Loucy (cell line): ENCODE measurements at regions not wholly inside any gene's neighbourhood (a gene's known extent, or its start where the extent isn't known, plus 50 kb on each side); places are given as distances from the start of the nearest gene placed in this dataset.

Source experiments
- H2AFZ ChIP-seq: fragments of 200-600 bp; sonication (generic); 2 replicates; pipeline ENCODE4 v1.6.0; 2016; ENCODE audit warnings: antibody characterized with exemption, mild to moderate bottlenecking, low read length, moderate library complexity
- H3F3A ChIP-seq: fragments of 200-600 bp; 2 replicates; pipeline ENCODE4 v1.6.0; 2016; ENCODE audit warnings: antibody characterized with exemption, low read depth, mild to moderate bottlenecking
- H3K27me3 ChIP-seq: fragments of 200-600 bp; sonication (generic); 2 replicates; pipeline ENCODE4 v1.6.1; 2014; ENCODE audit warnings: low read length, mild to moderate bottlenecking; ENCODE audit not compliant: insufficient read depth, poor library complexity, severe bottlenecking
- H3K36me3 ChIP-seq: fragments of 200-600 bp; sonication (generic); 2 replicates; pipeline ENCODE4 v1.6.1; 2016; ENCODE audit warnings: low read length; ENCODE audit not compliant: insufficient read depth
- H3K4me1 ChIP-seq: fragments of 200-600 bp; sonication (generic); 2 replicates; pipeline ENCODE4 v1.5.1; 2014; ENCODE audit warnings: low read length, mild to moderate bottlenecking; ENCODE audit not compliant: insufficient read depth, poor library complexity, severe bottlenecking
- H3K4me2 ChIP-seq: fragments of 200-600 bp; sonication (generic); 2 replicates; pipeline ENCODE4 v1.6.0; 2014; ENCODE audit warnings: antibody characterized with exemption, low read length, low read depth, mild to moderate bottlenecking; ENCODE audit not compliant: poor library complexity, severe bottlenecking
- H3K4me3 ChIP-seq: fragments of 200-600 bp; sonication (generic); 2 replicates; pipeline ENCODE4 v1.5.1; 2014; ENCODE audit warnings: low read length, mild to moderate bottlenecking, mixed read lengths; ENCODE audit not compliant: poor library complexity, severe bottlenecking
- H3K79me2 ChIP-seq: fragments of 200-600 bp; sonication (generic); 2 replicates; pipeline ENCODE4 v1.6.1; 2014; ENCODE audit warnings: low read length; ENCODE audit not compliant: insufficient read depth
- H3K9ac ChIP-seq: fragments of 200-600 bp; sonication (generic); 2 replicates; pipeline ENCODE4 v1.6.0; 2014; ENCODE audit warnings: mild to moderate bottlenecking, low read depth, low read length, moderate library complexity; ENCODE audit not compliant: poor library complexity, severe bottlenecking
- H3K9me2 ChIP-seq: fragments of 200-600 bp; sonication (generic); replicated peaks from 2 replicates; pipeline ENCODE4 v1.6.1; 2016; ENCODE audit warnings: low read depth, low read length, mixed read lengths
- H3K9me3 ChIP-seq: fragments of 200-600 bp; sonication (generic); 2 replicates; pipeline ENCODE4 v1.6.1; 2014; ENCODE audit warnings: mild to moderate bottlenecking, antibody characterized with exemption, low read length, low read depth; ENCODE audit not compliant: insufficient read depth
- H4K20me1 ChIP-seq: fragments of 200-600 bp; sonication (generic); 2 replicates; pipeline ENCODE4 v1.6.0; 2014; ENCODE audit warnings: antibody characterized with exemption, low read length, mild to moderate bottlenecking; ENCODE audit not compliant: insufficient read depth, poor library complexity, severe bottlenecking
- EZH2phosphoT487 ChIP-seq: fragments of 200-600 bp; IDR thresholded peaks from 2 replicates; pipeline ENCODE4 v1.6.1; 2018; ENCODE audit warnings: antibody characterized with exemption, mild to moderate bottlenecking, moderate library complexity, borderline replicate concordance
- TF ChIP-seq, protein P1 (sequence below): fragments of 200-600 bp; sonication (generic); conservative IDR thresholded peaks from 2 replicates; pipeline ENCODE4 v1.5.1; 2014; ENCODE audit warnings: mild to moderate bottlenecking, antibody characterized with exemption, low read length

DNA sequence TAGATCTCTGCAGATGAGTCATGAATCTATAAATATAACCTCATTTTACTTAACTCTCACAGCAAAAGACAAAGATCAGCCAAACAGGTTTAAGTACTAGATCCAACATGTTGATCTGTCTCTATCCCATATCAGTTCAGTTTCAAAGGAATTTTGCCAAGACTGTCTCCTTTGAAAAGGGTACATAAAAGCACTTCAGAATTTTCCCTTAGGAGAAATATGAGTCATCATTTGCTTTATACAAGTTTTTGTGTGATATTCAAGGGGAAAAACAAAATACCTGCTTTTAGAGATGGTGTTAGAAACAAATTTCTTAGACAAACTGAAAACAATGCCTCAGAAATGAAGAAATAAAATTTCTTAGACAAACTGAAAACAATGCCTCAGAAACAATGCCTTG, 73.5 kb upstream of the LRRC7 start:
- Histone ChIP-seq H3K4me3 (no peak overlapping the region), H3K79me2 (no peaks in the 10 kb centered on the region), H3K9ac (no peak overlapping the region), H2AFZ (no peak overlapping the region), H3K27me3 (no peaks in the 10 kb centered on the region), H3K4me1 (no peaks in the 10 kb centered on the region), H3K36me3 (no peaks in the 10 kb centered on the region), H3K4me2 (no peak overlapping the region), H3K9me3 (no peaks in the 10 kb centered on the region), H4K20me1 (no peaks in the 10 kb centered on the region), H3K9me2 (no peaks in the 10 kb centered on the region; the same call in 1 of the 2 replicates), H3F3A (no peaks in the 10 kb centered on the region)
- TF ChIP-seq EZH2phosphoT487 = no peak
- TF ChIP-seq, protein P1, sequence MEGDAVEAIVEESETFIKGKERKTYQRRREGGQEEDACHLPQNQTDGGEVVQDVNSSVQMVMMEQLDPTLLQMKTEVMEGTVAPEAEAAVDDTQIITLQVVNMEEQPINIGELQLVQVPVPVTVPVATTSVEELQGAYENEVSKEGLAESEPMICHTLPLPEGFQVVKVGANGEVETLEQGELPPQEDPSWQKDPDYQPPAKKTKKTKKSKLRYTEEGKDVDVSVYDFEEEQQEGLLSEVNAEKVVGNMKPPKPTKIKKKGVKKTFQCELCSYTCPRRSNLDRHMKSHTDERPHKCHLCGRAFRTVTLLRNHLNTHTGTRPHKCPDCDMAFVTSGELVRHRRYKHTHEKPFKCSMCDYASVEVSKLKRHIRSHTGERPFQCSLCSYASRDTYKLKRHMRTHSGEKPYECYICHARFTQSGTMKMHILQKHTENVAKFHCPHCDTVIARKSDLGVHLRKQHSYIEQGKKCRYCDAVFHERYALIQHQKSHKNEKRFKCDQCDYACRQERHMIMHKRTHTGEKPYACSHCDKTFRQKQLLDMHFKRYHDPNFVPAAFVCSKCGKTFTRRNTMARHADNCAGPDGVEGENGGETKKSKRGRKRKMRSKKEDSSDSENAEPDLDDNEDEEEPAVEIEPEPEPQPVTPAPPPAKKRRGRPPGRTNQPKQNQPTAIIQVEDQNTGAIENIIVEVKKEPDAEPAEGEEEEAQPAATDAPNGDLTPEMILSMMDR = no peak

DNA sequence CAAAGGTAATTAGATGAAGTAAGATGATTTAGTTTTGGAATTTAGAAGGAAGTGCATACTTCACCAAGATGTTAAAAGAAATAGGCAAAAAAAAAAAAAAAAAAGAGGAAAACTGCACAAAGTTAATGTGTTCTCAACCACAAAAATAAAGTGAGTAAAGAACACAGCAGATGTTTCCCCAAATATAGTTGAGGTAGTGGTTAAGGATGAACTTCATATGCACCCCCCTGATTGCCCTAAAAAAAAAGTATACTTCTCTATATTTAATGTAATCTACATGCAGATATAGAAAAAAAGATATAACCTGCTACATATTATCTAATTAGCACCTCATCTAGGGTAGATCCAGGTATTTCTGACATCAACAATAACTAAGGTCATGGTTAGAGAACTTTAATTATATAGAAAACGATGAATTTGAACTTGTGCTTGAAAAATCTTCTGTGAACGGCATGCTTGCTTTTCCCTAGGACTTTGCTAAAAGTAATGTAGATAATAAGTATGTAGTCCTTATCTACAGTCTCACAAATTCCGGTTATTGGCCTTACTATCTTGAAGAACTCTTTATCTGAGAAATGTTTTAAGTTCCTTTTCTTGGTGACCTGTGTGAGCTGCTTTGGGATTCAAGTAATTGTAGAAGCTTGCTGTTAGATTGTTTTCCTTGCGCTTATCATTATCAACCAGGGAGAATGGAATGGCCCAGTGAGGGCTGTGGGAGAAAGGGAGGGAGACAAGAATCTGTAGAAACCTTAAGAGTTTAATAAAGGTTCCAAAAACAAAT, 70.1 kb upstream of the LRRC7 start:
- H3F3A ChIP-seq = no peaks in the 10 kb centered on the region
- H3K27me3 ChIP-seq = no peaks in the 10 kb centered on the region
- TF ChIP-seq, protein P1 = no peak
- no peak for TF ChIP-seq EZH2phosphoT487
- no peak overlapping the region for H3K4me2 ChIP-seq
- H3K4me3 ChIP-seq = no peak overlapping the region
- H3K9ac ChIP-seq = no peak overlapping the region
- H4K20me1 ChIP-seq = no peaks in the 10 kb centered on the region
- H3K9me2 ChIP-seq = no peaks in the 10 kb centered on the region; the same call in 1 of the 2 replicates
- no peaks in the 10 kb centered on the region for H3K9me3 ChIP-seq
- H3K79me2 ChIP-seq = no peaks in the 10 kb centered on the region
- no peak overlapping the region for H2AFZ ChIP-seq
- H3K4me1 ChIP-seq = no peaks in the 10 kb centered on the region
- no peaks in the 10 kb centered on the region for H3K36me3 ChIP-seq

DNA sequence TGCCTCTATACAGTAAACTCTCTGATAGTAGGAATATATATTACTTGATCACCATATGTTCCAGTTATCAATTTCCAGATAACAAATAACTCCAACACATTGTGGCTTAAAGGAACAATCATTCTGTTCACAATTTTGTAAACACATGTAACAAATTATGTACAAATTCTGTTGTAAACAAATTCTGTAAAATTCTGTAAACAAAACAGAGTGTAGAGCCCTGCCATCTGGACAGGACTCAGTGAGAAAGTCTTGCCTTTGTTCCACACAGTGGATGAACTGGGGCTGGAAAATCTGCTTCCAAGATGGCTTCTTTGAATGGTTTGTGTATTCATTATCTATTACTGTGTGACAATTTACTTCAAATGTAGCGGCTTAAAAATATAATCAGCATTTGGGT, 69.0 kb upstream of the LRRC7 start:
- no peaks in the 10 kb centered on the region for H3K36me3 ChIP-seq

More for the DNA sequence above, 69.0 kb upstream of the LRRC7 start:
- Histone ChIP-seq H3K9me2 (no peaks in the 10 kb centered on the region; the same call in 1 of the 2 replicates), H3K79me2 (no peaks in the 10 kb centered on the region), H3K27me3 (no peaks in the 10 kb centered on the region), H4K20me1 (no peaks in the 10 kb centered on the region), H3K4me2 (no peak overlapping the region), H3K9me3 (no peaks in the 10 kb centered on the region), H3F3A (no peaks in the 10 kb centered on the region), H3K4me1 (no peaks in the 10 kb centered on the region), H3K4me3 (no peak overlapping the region), H2AFZ (no peak overlapping the region), H3K9ac (no peak overlapping the region)
- TF ChIP-seq, protein P1 = no peak
- TF ChIP-seq EZH2phosphoT487 = no peak
